ENCODE measurements at regions not wholly inside any gene's neighbourhood (a gene's known extent, or its start where the extent isn't known, plus 50 kb on each side); places are given as distances from the start of the nearest gene placed in this dataset.

DNA sequence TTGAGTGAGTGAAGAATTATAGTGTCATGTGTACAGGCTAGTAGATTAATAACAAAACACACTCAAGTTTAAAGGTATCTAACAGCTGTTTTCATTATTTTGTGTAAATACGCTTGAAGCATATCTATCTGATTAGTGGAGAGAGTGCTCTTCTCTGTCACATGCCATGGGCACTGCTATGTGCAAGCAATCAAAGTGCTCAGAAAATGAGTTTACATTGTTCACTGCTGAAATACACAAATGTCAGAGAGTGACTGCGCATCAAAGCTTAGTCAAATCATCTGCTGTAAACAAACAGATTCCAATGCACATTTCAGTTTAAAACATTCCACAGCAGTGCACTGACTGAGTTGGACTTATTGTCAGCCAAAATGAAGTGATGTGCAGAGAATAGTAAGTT is 423.4 kb downstream of the ZEB2 start:
- TF ChIP-seq POLR2A (conservative IDR thresholded peaks at IDR 0.05) (no peak), CTCF (IDR thresholded peaks at IDR 0.05 in 2 of 3, conservative IDR thresholded peaks at IDR 0.05 in 1 of 3; ENCODE audit: insufficient read depth in 2 of 3, low read depth in 1 of 3, low read length in 3 of 3) (no peak), ZNF398 (CRISPR knock-in tag; IDR thresholded peaks at IDR 0.05) (no peak), NFIC (IDR thresholded peaks at IDR 0.05) (no peak), BCOR (IDR thresholded peaks at IDR 0.05) (no peak), YY1 (IDR thresholded peaks at IDR 0.05; ENCODE audit: borderline replicate concordance in 1 of 3, control insufficient read depth in 1 of 3, extremely low read depth in 1 of 3, insufficient read depth in 3 of 3, insufficient read length in 1 of 3, insufficient replicate concordance in 2 of 3, low read depth in 1 of 3, low read length in 2 of 3) (no peak), SP1 (CRISPR knock-in tag; IDR thresholded peaks at IDR 0.05) (no peak), POLR3A (IDR thresholded peaks at IDR 0.05; ENCODE audit: borderline replicate concordance, extremely low read depth, insufficient read depth, insufficient read length) (no peak), CBX1 (IDR thresholded peaks at IDR 0.05; ENCODE audit: low read depth) (no peak)
- TF ChIP-seq, protein P1, sequence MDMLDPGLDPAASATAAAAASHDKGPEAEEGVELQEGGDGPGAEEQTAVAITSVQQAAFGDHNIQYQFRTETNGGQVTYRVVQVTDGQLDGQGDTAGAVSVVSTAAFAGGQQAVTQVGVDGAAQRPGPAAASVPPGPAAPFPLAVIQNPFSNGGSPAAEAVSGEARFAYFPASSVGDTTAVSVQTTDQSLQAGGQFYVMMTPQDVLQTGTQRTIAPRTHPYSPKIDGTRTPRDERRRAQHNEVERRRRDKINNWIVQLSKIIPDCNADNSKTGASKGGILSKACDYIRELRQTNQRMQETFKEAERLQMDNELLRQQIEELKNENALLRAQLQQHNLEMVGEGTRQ (CRISPR knock-in tag; IDR thresholded peaks at IDR 0.05), result no peak
- TF ChIP-seq, protein P2, sequence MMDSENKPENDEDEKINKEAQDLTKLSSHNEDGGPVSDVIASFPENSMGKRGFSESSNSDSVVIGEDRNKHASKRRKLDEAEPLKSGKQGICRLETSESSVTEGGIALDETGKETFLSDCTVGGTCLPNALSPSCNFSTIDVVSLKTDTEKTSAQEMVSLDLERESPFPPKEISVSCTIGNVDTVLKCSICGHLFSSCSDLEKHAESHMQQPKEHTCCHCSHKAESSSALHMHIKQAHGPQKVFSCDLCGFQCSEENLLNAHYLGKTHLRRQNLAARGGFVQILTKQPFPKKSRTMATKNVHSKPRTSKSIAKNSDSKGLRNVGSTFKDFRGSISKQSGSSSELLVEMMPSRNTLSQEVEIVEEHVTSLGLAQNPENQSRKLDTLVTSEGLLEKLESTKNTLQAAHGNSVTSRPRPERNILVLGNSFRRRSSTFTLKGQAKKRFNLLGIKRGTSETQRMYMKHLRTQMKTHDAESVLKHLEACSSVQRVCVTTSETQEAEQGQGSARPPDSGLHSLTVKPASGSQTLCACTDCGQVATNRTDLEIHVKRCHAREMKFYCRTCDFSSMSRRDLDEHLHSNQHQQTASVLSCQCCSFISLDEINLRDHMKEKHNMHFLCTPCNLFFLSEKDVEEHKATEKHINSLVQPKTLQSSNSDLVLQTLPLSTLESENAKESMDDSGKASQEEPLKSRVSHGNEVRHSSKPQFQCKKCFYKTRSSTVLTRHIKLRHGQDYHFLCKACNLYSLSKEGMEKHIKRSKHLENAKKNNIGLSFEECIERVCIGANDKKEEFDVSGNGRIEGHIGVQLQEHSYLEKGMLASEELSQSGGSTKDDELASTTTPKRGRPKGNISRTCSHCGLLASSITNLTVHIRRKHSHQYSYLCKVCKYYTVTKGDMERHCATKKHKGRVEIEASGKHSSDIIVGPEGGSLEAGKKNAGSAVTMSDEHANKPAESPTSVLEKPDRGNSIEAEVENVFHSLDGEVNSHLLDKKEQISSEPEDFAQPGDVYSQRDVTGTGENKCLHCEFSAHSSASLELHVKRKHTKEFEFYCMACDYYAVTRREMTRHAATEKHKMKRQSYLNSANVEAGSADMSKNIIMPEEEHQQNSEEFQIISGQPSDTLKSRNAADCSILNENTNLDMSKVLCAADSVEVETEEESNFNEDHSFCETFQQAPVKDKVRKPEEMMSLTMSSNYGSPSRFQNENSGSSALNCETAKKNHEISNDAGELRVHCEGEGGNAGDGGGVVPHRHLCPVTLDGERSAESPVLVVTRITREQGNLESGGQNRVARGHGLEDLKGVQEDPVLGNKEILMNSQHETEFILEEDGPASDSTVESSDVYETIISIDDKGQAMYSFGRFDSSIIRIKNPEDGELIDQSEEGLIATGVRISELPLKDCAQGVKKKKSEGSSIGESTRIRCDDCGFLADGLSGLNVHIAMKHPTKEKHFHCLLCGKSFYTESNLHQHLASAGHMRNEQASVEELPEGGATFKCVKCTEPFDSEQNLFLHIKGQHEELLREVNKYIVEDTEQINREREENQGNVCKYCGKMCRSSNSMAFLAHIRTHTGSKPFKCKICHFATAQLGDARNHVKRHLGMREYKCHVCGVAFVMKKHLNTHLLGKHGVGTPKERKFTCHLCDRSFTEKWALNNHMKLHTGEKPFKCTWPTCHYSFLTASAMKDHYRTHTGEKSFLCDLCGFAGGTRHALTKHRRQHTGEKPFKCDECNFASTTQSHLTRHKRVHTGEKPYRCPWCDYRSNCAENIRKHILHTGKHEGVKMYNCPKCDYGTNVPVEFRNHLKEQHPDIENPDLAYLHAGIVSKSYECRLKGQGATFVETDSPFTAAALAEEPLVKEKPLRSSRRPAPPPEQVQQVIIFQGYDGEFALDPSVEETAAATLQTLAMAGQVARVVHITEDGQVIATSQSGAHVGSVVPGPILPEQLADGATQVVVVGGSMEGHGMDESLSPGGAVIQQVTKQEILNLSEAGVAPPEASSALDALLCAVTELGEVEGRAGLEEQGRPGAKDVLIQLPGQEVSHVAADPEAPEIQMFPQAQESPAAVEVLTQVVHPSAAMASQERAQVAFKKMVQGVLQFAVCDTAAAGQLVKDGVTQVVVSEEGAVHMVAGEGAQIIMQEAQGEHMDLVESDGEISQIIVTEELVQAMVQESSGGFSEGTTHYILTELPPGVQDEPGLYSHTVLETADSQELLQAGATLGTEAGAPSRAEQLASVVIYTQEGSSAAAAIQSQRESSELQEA (IDR thresholded peaks at IDR 0.05; ENCODE audit: low read depth), result no peak
- TF ChIP-seq, protein P3, sequence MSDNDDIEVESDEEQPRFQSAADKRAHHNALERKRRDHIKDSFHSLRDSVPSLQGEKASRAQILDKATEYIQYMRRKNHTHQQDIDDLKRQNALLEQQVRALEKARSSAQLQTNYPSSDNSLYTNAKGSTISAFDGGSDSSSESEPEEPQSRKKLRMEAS (CRISPR knock-in tag; IDR thresholded peaks at IDR 0.05), result no peak
- TF ChIP-seq, protein P4, sequence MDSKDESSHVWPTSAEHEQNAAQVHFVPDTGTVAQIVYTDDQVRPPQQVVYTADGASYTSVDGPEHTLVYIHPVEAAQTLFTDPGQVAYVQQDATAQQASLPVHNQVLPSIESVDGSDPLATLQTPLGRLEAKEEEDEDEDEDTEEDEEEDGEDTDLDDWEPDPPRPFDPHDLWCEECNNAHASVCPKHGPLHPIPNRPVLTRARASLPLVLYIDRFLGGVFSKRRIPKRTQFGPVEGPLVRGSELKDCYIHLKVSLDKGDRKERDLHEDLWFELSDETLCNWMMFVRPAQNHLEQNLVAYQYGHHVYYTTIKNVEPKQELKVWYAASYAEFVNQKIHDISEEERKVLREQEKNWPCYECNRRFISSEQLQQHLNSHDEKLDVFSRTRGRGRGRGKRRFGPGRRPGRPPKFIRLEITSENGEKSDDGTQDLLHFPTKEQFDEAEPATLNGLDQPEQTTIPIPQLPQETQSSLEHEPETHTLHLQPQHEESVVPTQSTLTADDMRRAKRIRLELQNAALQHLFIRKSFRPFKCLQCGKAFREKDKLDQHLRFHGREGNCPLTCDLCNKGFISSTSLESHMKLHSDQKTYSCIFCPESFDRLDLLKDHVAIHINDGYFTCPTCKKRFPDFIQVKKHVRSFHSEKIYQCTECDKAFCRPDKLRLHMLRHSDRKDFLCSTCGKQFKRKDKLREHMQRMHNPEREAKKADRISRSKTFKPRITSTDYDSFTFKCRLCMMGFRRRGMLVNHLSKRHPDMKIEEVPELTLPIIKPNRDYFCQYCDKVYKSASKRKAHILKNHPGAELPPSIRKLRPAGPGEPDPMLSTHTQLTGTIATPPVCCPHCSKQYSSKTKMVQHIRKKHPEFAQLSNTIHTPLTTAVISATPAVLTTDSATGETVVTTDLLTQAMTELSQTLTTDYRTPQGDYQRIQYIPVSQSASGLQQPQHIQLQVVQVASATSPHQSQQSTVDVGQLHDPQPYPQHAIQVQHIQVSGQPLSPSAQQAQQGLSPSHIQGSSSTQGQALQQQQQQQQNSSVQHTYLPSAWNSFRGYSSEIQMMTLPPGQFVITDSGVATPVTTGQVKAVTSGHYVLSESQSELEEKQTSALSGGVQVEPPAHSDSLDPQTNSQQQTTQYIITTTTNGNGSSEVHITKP (IDR thresholded peaks at IDR 0.05; ENCODE audit: partially characterized antibody), result no peak
